Choroid plexus epithelial cell (primary cell): ENCODE measurements at regions not wholly inside any gene's neighbourhood (a gene's known extent, or its start where the extent isn't known, plus 50 kb on each side); places are given as distances from the start of the nearest gene placed in this dataset.

Source experiments
- DNase-seq: peaks from one replicate; pipeline ENCODE4 v3.0.0-alpha.2; 2010; ENCODE audit warnings: low read depth
- H3K4me3 ChIP-seq: 2 replicates; pipeline ENCODE4 v1.5.1; 2011; ENCODE audit warnings: low read depth, mild to moderate bottlenecking, control low read depth, low read length, moderate library complexity
- CTCF ChIP-seq: conservative IDR thresholded peaks from 2 replicates; pipeline ENCODE4 v1.5.1; 2011; ENCODE audit warnings: low read depth, mild to moderate bottlenecking, control low read depth, inconsistent platforms, low read length, moderate library complexity

GRCh38 chr1:36614571-36614970, 131.9 kb upstream of the CSF3R start:
- no peak for DNase-seq
- no peak for TF ChIP-seq CTCF

DNA sequence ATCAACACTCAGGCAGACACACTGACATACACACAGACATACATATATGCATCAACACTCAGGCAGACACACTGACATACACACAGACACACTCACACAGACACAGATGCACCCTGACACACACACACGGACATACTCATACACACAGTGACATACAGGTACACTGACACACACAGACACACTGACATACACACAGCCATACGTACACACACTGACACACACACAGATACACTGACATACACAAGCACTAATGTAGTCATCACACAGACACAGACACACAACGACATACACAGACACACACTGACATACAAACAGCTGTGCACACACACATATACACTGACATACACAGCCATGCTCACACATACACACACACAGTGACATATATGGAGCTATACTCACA, 131.0 kb upstream of the CSF3R start:
- no peak for TF ChIP-seq CTCF
- no peak for DNase-seq
- H3K4me3 ChIP-seq = no peak overlapping the region

More at GRCh38 chr1:36614571-36614970, 131.9 kb upstream of the CSF3R start:
- H3K4me3 ChIP-seq = no peak overlapping the region

- no peak overlapping the region for H3K4me3 ChIP-seq
- TF ChIP-seq CTCF = peak; percentile 24
- no peak for DNase-seq
Measured at GRCh38 chr1:36612881-36613280, 130.2 kb upstream of the CSF3R start.

DNA sequence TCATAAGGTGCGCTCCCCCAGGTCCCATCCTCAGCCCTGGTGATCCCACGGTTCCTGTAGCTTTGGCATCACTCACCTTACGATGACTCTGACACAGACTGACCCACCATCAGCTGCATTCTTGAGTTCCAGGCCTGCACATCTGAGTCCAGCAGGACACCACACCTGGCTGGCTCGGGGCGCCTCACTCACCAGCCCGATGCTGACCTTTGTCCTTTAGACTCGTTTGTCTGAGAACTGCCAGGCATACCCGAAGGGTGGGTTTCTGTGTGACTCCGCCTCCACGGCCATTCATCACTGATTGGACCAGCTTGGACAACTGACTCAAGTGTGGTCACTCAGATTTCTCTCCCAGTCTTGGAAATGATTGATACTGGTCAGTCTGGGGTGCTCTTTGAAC, 129.4 kb upstream of the CSF3R start:
- no peak for TF ChIP-seq CTCF
- DNase-seq = no peak

DNA sequence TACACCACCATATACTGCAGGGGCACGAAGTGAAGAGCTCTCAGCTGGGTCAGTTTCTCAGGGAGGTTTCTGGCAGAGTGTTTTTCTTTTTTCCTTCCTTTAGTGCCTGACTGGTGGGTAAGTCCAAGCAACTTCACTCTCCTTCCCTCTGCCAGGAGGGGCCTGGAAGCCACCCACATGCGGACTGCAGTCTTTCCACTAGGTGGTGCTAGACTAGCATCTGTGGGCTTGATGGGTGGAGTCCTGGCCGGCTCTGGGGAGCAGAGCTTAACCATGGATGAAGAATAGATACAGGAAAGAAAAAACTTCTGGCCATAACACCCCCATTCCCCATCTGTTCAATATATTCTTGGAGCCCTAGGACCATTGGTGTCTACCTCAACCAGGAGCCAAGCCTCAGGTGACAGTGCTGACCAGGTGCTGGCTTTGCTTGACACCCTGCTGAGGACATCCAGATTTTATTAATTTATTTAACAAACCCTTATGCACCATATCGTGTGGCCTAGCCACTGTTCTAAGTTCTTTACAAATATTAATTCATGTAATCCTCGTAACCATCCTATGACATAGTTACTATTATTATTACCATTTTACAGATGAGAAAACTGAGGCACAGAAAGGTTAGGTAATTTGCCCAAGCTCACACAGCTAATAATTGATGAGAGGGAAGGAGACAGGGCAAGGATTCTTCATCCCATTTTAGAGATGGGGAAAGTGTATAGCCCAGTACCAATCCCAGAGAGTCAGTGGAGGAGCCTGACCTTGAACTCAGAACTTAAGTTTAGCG, 126.7 kb upstream of the CSF3R start:
- TF ChIP-seq CTCF = peak; percentile 78

More for the DNA sequence above, 129.4 kb upstream of the CSF3R start:
- no peak overlapping the region for H3K4me3 ChIP-seq

DNA sequence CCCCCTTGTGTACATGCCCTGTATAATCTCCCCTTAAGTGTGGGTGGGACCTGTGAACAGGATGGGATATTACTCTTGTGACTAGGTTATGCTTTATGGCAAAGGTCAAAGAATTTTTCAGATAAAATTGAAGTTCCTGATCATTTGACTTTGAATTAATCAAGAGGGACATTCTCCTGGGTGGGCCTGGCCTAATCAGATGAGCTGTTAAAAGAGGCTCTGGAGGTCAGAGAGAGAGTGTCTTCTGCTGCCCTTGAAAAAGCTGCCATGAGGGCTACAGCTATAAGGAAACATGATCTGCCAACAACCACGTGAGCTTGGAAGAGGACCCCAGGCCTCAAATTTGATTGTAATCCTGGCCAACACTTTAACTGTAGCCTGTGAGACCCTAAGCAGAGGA, 125.6 kb upstream of the CSF3R start:
- TF ChIP-seq CTCF = no peak
- no peak overlapping the region for H3K4me3 ChIP-seq
- no peak for DNase-seq

More for the DNA sequence above, 126.7 kb upstream of the CSF3R start:
- no peak overlapping the region for H3K4me3 ChIP-seq
- DNase-seq = peak; percentile 67

GRCh38 chr1:36607263-36607651, 124.5 kb upstream of the CSF3R start:
- DNase-seq = no peak
- TF ChIP-seq CTCF = no peak
- no peak overlapping the region for H3K4me3 ChIP-seq
